ENCODE measurements at regions not wholly inside any gene's neighbourhood (a gene's known extent, or its start where the extent isn't known, plus 50 kb on each side); places are given as distances from the start of the nearest gene placed in this dataset.

GRCh38 chr20:43284486-43284885 lies 94.8 kb upstream of the PTPRT start:
- DNase-seq (ENCODE audit: low read depth), result no peak
- TF ChIP-seq, protein P1, sequence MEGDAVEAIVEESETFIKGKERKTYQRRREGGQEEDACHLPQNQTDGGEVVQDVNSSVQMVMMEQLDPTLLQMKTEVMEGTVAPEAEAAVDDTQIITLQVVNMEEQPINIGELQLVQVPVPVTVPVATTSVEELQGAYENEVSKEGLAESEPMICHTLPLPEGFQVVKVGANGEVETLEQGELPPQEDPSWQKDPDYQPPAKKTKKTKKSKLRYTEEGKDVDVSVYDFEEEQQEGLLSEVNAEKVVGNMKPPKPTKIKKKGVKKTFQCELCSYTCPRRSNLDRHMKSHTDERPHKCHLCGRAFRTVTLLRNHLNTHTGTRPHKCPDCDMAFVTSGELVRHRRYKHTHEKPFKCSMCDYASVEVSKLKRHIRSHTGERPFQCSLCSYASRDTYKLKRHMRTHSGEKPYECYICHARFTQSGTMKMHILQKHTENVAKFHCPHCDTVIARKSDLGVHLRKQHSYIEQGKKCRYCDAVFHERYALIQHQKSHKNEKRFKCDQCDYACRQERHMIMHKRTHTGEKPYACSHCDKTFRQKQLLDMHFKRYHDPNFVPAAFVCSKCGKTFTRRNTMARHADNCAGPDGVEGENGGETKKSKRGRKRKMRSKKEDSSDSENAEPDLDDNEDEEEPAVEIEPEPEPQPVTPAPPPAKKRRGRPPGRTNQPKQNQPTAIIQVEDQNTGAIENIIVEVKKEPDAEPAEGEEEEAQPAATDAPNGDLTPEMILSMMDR (conservative IDR thresholded peaks at IDR 0.05; ENCODE audit: low read depth, low read length), result no peak
- H3K4me3 ChIP-seq (ENCODE audit: low read depth, low read length), result no peak overlapping the region

- H3K4me3 ChIP-seq (ENCODE audit: low read depth, low read length), result no peak overlapping the region
- TF ChIP-seq, protein P1 (conservative IDR thresholded peaks at IDR 0.05; ENCODE audit: low read depth, low read length), result no peak
- no peak for DNase-seq (ENCODE audit: low read depth)
Measured at GRCh38 chr20:43283126-43283525, 93.4 kb upstream of the PTPRT start.

- TF ChIP-seq, protein P1 (conservative IDR thresholded peaks at IDR 0.05; ENCODE audit: low read depth, low read length), result no peak
- DNase-seq (ENCODE audit: low read depth), result no peak
Measured at GRCh38 chr20:43271980-43272379, 82.3 kb upstream of the PTPRT start.

GRCh38 chr20:43265449-43265848 lies 75.7 kb upstream of the PTPRT start:
- no peak for DNase-seq (ENCODE audit: low read depth)
- no peak overlapping the region for H3K4me3 ChIP-seq (ENCODE audit: low read depth, low read length)
- TF ChIP-seq, protein P1 (conservative IDR thresholded peaks at IDR 0.05; ENCODE audit: low read depth, low read length), result no peak

More at GRCh38 chr20:43271980-43272379, 82.3 kb upstream of the PTPRT start:
- H3K4me3 ChIP-seq (ENCODE audit: low read depth, low read length), result no peak overlapping the region

GRCh38 chr20:43263226-43263625 lies 73.5 kb upstream of the PTPRT start:
- no peak overlapping the region for H3K4me3 ChIP-seq (ENCODE audit: low read depth, low read length)
- TF ChIP-seq, protein P1 (conservative IDR thresholded peaks at IDR 0.05; ENCODE audit: low read depth, low read length), result no peak
- no peak for DNase-seq (ENCODE audit: low read depth)

DNA sequence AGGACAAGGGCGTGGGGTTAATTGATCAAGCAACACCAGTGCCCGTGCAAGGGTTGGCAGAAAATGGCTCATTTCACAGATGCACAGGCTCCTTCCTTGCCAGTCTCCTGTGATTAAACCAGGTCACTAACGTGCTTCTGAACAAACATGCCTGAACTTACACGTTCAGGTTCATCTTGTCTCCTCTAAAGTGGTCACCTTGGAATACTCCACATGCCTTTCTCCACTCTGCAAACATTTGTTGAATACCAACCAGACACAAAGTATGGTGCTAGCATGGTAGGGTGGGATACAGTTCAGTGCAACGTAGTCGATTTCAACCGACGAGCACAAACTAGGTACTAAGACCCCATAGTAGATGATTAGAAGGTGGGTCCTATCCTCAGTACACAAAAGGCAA lies 72.6 kb upstream of the PTPRT start:
- H3K4me3 ChIP-seq (ENCODE audit: low read depth, low read length), result no peak overlapping the region
- DNase-seq (ENCODE audit: low read depth), result no peak
- TF ChIP-seq, protein P1 (conservative IDR thresholded peaks at IDR 0.05; ENCODE audit: low read depth, low read length), result no peak

GRCh38 chr20:43255877-43256276 lies 66.2 kb upstream of the PTPRT start:
- TF ChIP-seq, protein P1 (conservative IDR thresholded peaks at IDR 0.05; ENCODE audit: low read depth, low read length), result no peak
- H3K4me3 ChIP-seq (ENCODE audit: low read depth, low read length), result no peak overlapping the region
- no peak for DNase-seq (ENCODE audit: low read depth)

All from choroid plexus epithelial cell (primary cell).